Liver (tissue), 8 donors: ENCODE measurements at regions not wholly inside any gene's neighbourhood (a gene's known extent, or its start where the extent isn't known, plus 50 kb on each side); places are given as distances from the start of the nearest gene placed in this dataset.

Experiments used
- DNase-seq: peaks from one replicate; pipeline ENCODE4 v3.0.0-alpha.2; 2017; ENCODE audit warnings: low spot score
- H3K27ac ChIP-seq, 2 donors: one replicate each; pipeline ENCODE4 v1.7.0; 2013; ENCODE audit warnings: inconsistent platforms in 2 of 2, low read length in 2 of 2, control low read depth in 1 of 2, low read depth in 1 of 2, mild to moderate bottlenecking in 1 of 2
- H3K27me3 ChIP-seq, 4 donors: one replicate each; pipeline versions ENCODE4 v1.6.1 to v1.7.0; 2013; ENCODE audit warnings: low read length in 3 of 4, inconsistent platforms in 1 of 4, mild to moderate bottlenecking in 1 of 4, moderate library complexity in 1 of 4; ENCODE audit not compliant: control insufficient read depth in 4 of 4, insufficient read depth in 4 of 4
- H3K36me3 ChIP-seq, 4 donors: one replicate each; pipeline versions ENCODE4 v1.6.1 to v1.7.0; 2013; ENCODE audit warnings: low read length in 3 of 4, mild to moderate bottlenecking in 3 of 4, low read depth in 1 of 4, moderate library complexity in 1 of 4; ENCODE audit not compliant: control insufficient read depth in 4 of 4, insufficient read depth in 3 of 4
- H3K4me1 ChIP-seq, 4 donors: one replicate each; pipeline versions ENCODE4 v1.6.1 to v1.7.0; 2013; ENCODE audit warnings: low read length in 3 of 4, mild to moderate bottlenecking in 3 of 4, moderate library complexity in 1 of 4; ENCODE audit not compliant: control insufficient read depth in 4 of 4, insufficient read depth in 4 of 4
- H3K4me3 ChIP-seq, 3 donors: one replicate each; pipeline versions ENCODE4 v1.6.1 to v1.7.0; 2013; ENCODE audit warnings: low read length in 3 of 3, control low read depth in 1 of 3, low read depth in 1 of 3, mild to moderate bottlenecking in 1 of 3
- H3K9ac ChIP-seq, 2 donors: one replicate each; pipeline ENCODE4 v1.7.0; 2013; ENCODE audit warnings: low read length in 2 of 2, mild to moderate bottlenecking in 2 of 2, moderate library complexity in 2 of 2, control low read depth in 1 of 2, low read depth in 1 of 2
- H3K9me3 ChIP-seq, 4 donors: one replicate each; pipeline versions ENCODE4 v1.6.1 to v1.7.0; 2013; ENCODE audit warnings: low read length in 3 of 4; ENCODE audit not compliant: control insufficient read depth in 4 of 4
- CTCF ChIP-seq: fragments of 150-350 bp; IDR thresholded peaks from 2 replicates; pipeline ENCODE4 v1.5.1; 2017; ENCODE audit warnings: improper control_type of control experiment, low read depth, low read length; ENCODE audit not compliant: missing input control
- FOXA1 ChIP-seq: IDR thresholded peaks from 2 replicates; pipeline ENCODE4 v1.6.1; 2016; ENCODE audit warnings: antibody characterized with exemption
- FOXA2 ChIP-seq: IDR thresholded peaks from 2 replicates; pipeline ENCODE4 v1.6.1; 2016; ENCODE audit warnings: antibody characterized with exemption
- GABPA ChIP-seq, 2 donors: IDR thresholded peaks in 1 of 2; conservative IDR thresholded peaks in 1 of 2; 2 replicates each; pipeline ENCODE4 v1.6.1; 2016; ENCODE audit warnings: antibody characterized with exemption in 2 of 2, mild to moderate bottlenecking in 1 of 2, moderate library complexity in 1 of 2
- HNF4G ChIP-seq: IDR thresholded peaks from 2 replicates; pipeline ENCODE4 v1.6.1; 2016; ENCODE audit warnings: antibody characterized with exemption
- RAD21 ChIP-seq, 2 donors: IDR thresholded peaks; 2 replicates each; pipeline ENCODE4 v1.6.1; 2016; ENCODE audit warnings: antibody characterized with exemption in 2 of 2, mild to moderate bottlenecking in 2 of 2
- RXRA ChIP-seq, 2 donors: IDR thresholded peaks; 2 replicates each; pipeline ENCODE4 v1.6.1; 2017 to 2018; ENCODE audit warnings: antibody characterized with exemption in 2 of 2, mild to moderate bottlenecking in 1 of 2
- SP1 ChIP-seq: IDR thresholded peaks from 2 replicates; pipeline ENCODE4 v1.6.1; 2018; ENCODE audit warnings: antibody characterized with exemption, mild to moderate bottlenecking
- YY1 ChIP-seq: IDR thresholded peaks from 2 replicates; pipeline ENCODE4 v1.6.1; 2016; ENCODE audit warnings: antibody characterized with exemption, mild to moderate bottlenecking
- WGBS: extraction: QIAGEN DNeasy Blood & Tissue Kit; methylation state at CpG from one replicate; pipeline ENCODE4 v1.1.7; 2013; 5-methylcytosine and 5-hydroxymethylcytosine counted together
- TF ChIP-seq, protein P1 (sequence below): IDR thresholded peaks from 2 replicates; pipeline ENCODE4 v1.6.1; 2016; ENCODE audit warnings: antibody characterized with exemption
- TF ChIP-seq, protein P2 (sequence below): IDR thresholded peaks from 2 replicates; pipeline ENCODE4 v1.6.1; 2016; ENCODE audit warnings: antibody characterized with exemption, mild to moderate bottlenecking
- TF ChIP-seq, protein P3 (sequence below): IDR thresholded peaks from 2 replicates; pipeline ENCODE4 v1.6.1; 2016; ENCODE audit warnings: antibody characterized with exemption
- donor health status: healthy.
- donor health status: healthy.
- donor health status: healthy.
- donor health status: healthy.
- donor health status: healthy.

GRCh38 chr11:91969486-91969885 lies 255.1 kb upstream of the FAT3 start:
- Histone ChIP-seq H3K9ac (no peak overlapping the region), H3K27ac (no peak overlapping the region), H3K9me3 (no peaks in the 10 kb centered on the region), H3K4me1 (peaks cover 2 to 17% (median 15%) of the 10 kb centered on the region in 4 donors), H3K36me3 (no peaks in the 10 kb centered on the region), H3K27me3 (no peaks in the 10 kb centered on the region), H3K4me3 (no peak overlapping the region)
- DNase-seq = no peak
- 79% methylated on average over 2 of the region's 2 CpGs for WGBS
- TF ChIP-seq SP1 (no peak), FOXA1 (no peak), HNF4G (no peak), RXRA (IDR thresholded peaks at IDR 0.05) (no peak), FOXA2 (no peak), RAD21 (IDR thresholded peaks at IDR 0.05) (no peak), GABPA (IDR thresholded peaks at IDR 0.05 in 1 of 2, conservative IDR thresholded peaks at IDR 0.05 in 1 of 2) (no peak)
- TF ChIP-seq, protein P1, sequence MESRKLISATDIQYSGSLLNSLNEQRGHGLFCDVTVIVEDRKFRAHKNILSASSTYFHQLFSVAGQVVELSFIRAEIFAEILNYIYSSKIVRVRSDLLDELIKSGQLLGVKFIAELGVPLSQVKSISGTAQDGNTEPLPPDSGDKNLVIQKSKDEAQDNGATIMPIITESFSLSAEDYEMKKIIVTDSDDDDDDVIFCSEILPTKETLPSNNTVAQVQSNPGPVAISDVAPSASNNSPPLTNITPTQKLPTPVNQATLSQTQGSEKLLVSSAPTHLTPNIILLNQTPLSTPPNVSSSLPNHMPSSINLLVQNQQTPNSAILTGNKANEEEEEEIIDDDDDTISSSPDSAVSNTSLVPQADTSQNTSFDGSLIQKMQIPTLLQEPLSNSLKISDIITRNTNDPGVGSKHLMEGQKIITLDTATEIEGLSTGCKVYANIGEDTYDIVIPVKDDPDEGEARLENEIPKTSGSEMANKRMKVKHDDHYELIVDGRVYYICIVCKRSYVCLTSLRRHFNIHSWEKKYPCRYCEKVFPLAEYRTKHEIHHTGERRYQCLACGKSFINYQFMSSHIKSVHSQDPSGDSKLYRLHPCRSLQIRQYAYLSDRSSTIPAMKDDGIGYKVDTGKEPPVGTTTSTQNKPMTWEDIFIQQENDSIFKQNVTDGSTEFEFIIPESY = no peak
- TF ChIP-seq, protein P2, sequence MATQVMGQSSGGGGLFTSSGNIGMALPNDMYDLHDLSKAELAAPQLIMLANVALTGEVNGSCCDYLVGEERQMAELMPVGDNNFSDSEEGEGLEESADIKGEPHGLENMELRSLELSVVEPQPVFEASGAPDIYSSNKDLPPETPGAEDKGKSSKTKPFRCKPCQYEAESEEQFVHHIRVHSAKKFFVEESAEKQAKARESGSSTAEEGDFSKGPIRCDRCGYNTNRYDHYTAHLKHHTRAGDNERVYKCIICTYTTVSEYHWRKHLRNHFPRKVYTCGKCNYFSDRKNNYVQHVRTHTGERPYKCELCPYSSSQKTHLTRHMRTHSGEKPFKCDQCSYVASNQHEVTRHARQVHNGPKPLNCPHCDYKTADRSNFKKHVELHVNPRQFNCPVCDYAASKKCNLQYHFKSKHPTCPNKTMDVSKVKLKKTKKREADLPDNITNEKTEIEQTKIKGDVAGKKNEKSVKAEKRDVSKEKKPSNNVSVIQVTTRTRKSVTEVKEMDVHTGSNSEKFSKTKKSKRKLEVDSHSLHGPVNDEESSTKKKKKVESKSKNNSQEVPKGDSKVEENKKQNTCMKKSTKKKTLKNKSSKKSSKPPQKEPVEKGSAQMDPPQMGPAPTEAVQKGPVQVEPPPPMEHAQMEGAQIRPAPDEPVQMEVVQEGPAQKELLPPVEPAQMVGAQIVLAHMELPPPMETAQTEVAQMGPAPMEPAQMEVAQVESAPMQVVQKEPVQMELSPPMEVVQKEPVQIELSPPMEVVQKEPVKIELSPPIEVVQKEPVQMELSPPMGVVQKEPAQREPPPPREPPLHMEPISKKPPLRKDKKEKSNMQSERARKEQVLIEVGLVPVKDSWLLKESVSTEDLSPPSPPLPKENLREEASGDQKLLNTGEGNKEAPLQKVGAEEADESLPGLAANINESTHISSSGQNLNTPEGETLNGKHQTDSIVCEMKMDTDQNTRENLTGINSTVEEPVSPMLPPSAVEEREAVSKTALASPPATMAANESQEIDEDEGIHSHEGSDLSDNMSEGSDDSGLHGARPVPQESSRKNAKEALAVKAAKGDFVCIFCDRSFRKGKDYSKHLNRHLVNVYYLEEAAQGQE = no peak

- Histone ChIP-seq H3K27me3 (no peaks in the 10 kb centered on the region), H3K4me1 (peaks cover 2 to 18% (median 15%) of the 10 kb centered on the region in 4 donors), H3K9ac (no peak overlapping the region), H3K27ac (no peak overlapping the region), H3K9me3 (no peaks in the 10 kb centered on the region), H3K4me3 (no peak overlapping the region), H3K36me3 (no peaks in the 10 kb centered on the region)
- WGBS = 44% methylated on average over 2 of the region's 2 CpGs
- DNase-seq = no peak
- TF ChIP-seq RXRA (IDR thresholded peaks at IDR 0.05) = no peak
- TF ChIP-seq GABPA (IDR thresholded peaks at IDR 0.05 in 1 of 2, conservative IDR thresholded peaks at IDR 0.05 in 1 of 2) = no peak
- TF ChIP-seq YY1 = no peak
- TF ChIP-seq CTCF = no peak
- TF ChIP-seq, protein P3, sequence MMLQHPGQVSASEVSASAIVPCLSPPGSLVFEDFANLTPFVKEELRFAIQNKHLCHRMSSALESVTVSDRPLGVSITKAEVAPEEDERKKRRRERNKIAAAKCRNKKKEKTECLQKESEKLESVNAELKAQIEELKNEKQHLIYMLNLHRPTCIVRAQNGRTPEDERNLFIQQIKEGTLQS = no peak
These were observed 256.9 kb upstream of the FAT3 start for GRCh38 chr11:91967691-91968045.
